GM21786 (cell line): ENCODE measurements at regions not wholly inside any gene's neighbourhood (a gene's known extent, or its start where the extent isn't known, plus 50 kb on each side); places are given as distances from the start of the nearest gene placed in this dataset.
"Not testable (repeated sequence)": the region's sequence is repeated elsewhere in the genome, so short reads cannot be mapped to it uniquely, and the experiment has no call there.

ENCODE experiments used
- ATAC-seq: cut with Tn5 transposase; IDR thresholded peaks from one replicate; pipeline ENCODE4 v1.9.1; 2021; ENCODE audit not compliant: unreplicated experiment

DNA sequence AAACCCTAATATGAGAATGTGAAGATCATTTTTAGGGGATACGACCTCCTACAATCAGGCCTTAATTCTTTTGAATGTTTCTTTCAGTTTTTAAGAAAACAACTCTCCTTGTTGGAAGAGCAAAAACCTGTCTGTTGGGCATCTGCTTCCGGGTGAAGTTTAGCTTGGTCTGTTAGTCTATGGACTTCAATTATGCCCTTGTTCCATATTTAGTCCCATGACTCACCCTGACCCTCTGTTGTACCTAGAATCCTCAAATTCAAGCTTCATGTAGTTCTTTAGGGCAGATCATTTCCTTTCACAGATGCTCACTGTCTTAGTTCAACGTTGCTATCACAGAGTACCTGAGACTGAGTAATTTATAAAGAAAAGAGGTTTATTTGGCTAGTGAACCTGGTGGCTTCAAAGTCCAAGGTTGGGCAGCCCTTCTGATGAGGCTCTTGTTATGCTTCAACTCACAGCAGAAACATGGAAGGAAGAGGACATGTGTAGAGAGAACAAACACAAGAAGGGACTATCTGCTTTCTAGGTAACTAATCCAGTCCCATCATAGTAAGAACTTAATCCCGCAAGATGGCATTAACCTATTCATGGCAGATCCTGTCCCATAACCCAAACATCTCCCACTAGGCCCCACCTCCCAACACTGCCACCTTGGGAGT, 82.5 kb upstream of the SERPINE2 start:
- no peak for ATAC-seq

DNA sequence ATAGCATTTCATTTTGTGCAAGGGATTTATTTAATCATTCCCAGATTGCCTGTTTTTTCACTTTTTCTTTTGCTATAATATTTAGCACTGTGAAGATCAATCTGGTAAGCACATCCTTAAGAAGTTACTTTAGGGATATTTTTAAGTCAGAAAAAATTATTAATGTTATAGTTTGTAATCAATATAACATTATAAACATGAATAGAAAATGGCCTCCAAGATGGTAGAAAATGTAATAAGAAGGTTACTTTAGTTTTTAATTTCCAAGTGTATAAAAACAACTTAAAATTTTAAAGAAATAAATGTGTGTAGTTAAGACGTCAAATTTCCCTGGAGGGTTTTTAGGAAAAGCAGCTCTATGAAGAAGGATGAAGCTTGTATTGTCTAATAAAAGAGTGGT, 81.9 kb upstream of the SERPINE2 start:
- no peak for ATAC-seq

DNA sequence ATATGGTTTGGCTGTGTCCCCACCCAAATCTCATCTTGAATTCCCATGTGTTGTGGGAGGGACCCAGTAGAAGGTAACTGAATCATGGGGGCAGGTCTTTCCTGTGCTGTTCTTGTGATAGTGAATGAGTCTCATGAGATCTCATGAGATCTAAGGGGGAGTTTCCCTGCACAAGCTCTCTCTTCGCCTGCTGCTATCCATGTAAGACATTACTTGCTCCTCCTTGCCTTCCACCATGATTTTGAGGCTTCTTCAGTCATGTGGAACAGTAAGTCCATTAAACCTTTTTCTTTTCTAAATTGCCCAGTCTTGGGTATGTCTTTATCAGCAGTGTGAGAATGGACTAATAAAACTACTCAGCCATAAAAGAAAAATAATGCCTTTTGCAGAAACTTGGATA, 80.8 kb upstream of the SERPINE2 start:
- not testable (repeated sequence) for ATAC-seq

DNA sequence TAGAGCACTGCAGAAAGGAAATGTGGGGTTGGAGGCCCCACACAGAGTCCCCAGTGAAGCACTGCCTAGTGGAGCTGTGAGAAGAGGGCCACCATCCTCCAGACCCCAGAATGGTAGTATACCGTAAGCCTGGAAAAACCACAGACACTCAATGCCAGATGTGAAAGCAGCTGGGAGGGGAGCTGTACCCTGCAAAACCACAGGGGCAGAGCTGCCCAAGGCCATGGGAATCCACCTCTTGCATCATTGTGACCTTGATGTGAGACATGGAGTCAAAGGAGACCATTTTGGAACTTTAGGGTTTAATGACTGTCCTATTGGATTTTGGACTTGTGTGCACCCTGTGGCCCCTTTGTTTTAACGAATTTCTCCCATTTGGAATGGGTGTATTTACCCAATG, 75.3 kb upstream of the SERPINE2 start:
- no peak for ATAC-seq

DNA sequence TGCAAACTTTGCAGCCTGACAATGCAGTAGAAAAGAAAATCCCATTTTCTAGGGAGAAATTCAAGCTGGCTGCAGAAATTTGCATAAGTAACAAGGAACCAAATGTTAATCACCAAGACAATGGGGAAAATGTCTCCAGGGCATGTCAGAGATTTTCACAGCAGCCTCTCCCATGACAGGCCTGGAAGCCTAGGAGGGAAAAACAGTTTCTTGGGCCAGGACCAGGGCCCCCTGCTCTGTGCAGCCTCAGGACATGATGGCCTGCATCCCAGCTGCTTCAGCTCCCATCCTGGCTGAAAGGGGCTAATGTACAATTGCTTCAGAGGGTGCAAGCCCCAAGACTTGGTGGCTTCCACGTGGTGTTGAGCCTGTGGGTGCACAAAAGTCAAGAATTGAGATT, 74.8 kb upstream of the SERPINE2 start:
- ATAC-seq: not testable (repeated sequence)

DNA sequence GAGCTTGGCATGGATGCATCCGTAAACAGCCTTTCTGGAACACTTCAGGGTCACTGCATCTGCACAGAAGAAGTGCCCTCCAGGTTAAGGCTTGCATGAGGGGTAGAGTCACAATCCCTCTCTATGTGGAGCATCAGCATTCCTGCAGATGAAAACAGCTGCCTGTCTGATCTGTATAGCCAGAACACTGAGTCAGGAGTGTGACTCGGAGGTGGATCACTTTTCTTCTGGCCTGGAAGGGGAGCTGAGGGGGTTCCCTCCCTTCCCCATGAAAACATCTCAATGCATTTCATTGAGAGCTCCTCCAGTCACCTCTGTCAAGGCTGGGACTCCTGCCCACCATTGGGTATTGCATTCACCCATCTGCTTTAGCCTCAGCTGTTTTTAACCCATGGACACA, 72.5 kb upstream of the SERPINE2 start:
- ATAC-seq: no peak

DNA sequence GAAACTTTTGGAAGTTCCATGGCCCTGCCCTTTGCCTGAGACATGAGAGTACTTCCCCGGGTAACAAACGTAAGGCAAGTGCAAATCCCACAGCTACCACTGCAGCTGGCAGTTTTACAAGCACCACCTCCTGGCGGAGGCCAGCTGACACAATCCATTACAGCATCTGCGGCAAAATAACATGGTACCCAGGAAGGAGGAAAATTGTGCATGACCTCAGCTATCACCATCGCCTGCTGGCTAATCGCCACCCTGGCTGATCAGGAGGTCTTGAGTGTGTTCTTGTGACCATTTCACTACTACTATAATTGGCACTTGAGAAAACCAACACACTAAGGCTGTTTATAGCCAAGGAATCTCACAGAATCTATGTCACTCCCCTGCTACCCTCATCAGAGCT, 71.7 kb upstream of the SERPINE2 start:
- no peak for ATAC-seq

DNA sequence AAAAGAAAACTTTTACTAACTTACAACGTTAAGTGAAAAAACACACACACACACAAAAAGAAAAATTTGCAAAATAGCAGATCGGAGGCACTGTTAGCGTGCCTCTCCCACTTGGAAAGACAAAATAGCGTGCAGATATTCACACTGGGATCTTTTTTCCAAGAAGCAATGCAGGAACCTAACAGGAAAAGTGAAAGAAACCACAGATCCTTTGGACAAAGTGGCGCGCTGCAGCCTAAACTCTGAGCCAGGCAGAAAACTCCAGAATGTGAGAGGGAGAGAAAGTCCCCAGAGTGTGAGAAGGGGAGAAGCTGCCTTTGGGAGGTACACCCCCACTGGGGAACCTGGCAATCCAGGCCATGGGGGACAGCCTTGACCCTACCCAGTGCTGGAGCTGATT, 70.7 kb upstream of the SERPINE2 start:
- no peak for ATAC-seq

DNA sequence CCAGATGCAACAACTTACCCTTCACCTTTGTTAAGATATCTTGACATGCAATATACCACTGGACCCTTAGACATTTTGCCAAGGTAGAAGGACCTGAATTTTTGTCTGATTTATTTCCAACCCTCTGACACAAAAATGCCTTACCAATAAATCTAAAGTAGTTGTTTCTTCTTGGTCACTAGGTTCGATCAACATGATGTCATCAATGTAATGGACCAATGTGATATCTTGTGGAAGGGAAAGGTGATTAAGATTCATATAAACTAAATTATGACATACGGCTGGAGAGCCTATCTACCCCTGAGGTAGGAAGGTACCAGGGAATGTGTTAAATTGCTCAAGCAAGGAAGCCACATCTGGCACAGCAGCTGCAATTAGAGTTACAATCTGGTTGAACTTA, 67.7 kb upstream of the SERPINE2 start:
- ATAC-seq: no peak

DNA sequence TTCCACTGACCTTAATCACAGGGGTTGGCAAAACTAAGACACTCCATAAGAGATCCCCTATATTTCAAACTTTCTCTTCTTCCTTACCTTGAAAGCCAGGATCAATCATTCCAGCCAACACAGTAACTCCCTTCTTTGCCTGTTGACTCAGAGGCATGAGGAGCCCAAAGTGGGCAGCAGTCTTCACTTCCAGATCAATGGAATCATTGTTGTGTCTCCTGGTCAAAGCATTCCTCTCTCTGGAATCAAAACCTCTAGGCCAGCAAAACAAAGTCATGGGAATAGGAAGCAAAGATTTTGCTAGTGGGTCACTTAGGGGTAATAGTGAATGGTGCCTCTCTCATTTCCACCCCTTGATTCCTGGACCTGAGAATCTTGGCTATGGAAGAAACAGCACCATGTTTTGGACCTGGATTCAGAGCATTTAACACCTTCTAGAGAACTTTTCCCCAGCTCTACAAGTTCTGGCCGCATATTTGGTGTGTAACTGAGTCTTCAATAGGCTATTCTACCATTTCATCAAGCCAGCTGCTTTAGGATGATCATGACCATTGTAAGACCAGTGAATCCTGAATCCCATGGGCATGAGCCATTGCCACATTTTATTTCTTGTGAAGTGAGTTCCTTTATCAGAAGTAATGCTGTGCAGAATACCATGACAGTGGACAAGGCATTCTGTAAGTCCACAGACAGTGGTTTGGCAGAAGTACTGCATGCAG, 65.7 kb upstream of the SERPINE2 start:
- no peak for ATAC-seq

DNA sequence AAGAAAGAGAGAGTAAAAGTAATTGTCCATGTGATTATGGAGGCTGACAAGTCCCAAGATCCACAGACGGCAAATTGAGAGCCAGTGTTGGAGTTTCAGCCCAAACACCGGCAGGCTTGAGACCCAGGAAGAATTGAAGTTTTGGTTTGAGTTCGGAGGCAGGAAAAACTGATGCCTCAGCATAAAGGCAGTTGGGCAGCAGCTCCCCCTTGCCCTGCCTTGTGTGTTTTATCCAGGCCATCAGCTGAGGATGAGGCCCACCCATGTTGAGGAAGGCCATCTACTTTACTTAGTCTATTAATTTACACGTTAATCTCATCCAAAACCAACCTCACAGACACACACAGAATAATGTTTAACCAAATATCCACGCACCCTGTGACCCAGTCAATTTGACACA, 64.6 kb upstream of the SERPINE2 start:
- ATAC-seq: no peak

DNA sequence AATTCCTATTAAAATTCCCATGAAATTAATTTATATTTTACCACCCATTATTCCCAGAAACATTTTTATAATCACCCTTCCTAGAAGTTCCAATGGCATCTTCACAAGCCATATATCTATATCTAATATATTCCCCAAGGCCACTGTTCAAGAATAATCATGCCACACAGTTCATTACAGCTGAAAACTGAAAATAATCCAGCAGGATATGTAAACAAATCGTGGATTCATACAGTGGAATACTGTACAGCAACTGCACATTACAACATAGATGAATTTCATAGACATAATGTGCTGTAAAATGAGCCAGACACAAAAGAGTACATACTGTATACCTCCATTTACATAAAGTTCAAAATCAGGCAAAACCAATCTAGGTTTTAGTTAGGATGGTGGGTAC, 63.9 kb upstream of the SERPINE2 start:
- ATAC-seq: no peak

DNA sequence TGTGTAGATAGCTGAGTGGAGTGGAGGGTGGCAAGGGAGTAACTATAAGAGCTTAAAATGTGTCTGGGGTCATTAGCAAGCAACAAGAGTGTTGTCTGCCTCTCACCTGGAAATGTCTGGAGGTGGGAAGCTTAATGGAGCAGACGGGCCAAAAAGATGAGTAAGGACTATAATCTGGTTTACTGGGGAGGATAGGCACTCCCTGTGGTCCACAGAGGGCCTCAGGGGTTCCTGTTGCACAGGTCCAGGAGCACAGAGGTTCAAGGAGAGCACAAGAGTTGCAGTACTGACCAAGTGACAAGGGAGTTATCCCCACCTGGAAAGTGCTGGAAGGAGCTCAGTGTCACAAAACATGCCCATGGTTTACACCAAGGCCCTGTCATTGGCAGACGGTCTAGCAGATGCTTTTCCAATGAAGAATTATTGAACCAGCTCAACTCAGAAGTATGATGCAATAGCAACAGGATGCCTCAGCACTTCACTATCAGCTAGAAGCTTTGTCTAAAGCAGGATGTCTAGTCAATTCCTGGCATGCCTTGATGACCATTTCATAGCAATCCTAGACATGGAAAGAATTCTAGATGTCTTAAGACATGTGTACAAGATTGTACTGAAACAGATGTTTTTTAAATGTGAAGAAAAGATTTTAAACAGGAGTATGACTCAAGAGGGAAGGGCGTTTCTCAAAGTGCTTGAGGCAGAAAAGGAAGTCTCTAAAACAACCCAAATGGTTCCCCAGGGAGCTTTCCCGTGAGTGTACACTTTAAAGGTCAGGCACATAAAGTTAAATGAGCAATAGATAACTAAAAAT, 62.9 kb upstream of the SERPINE2 start:
- ATAC-seq: no peak

DNA sequence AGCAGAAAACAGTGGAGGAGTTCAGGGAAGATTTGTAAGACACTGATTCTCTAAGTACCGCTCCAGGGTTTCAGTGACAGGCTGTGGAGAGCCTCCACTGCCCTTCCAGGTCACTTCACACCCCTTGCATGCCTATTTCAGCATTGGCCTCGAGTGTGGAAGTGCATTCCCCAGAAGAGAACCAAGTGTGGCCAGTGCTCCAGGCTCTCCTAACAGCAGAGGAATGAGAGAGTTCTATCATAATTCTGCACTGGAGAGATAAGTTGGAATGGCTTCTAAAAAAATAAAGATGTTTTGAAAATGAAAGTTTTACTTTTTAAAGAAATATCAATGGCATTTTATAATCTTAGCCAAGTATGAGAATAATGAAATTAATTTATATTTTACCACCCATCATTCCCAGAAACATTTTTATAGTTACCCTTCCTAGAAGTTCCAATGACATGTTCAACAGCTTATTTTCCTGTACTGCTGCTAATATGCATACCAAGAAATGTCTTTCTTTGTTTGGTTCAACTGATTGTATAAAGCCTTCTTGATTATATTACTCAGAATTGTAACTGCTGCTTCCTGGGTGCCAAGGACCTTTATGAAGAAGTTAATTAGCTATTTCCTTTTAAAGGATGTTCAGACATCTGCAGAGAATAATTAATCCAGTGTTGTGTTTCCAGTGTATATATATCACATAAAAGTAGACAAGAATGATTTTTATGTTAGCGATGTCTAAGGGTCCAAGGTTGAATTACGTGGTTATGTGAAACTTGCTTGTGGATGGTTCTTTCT, 61.0 kb upstream of the SERPINE2 start:
- no peak for ATAC-seq

DNA sequence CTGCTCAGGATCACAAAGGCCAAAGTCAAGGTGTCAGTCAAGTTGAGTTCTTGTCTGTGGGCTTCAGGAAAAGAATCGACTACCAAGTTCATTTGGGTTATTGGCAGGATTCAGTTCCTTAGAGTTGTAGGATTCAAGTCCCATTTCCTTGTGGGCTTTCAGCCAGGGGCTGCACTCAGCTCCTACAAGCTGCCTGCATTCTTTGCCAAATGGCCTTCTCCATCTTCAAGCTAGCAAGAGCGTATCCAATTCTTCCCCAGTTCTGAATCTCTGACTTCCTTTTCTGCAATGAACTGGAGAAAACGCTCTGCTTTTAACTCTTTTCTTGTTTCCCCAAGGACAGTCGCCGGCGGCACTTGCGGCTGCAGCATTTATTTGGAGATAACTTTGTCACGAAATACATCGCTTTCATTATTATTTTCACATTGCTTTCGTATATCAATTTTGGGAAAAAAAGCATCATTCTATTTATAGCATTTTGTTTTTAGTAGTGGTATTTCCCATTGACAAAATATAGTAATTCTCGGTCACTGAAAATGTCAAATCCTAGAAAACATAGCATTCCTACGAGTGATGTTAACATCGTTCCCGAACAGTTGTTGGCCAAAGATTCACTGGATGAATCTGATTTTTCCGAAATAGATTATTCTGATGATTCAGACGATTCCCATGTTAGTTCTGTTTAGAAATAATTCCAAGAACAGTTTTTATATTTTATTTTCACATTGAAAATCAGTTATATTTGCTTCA, 59.6 kb upstream of the SERPINE2 start:
- no peak for ATAC-seq

DNA sequence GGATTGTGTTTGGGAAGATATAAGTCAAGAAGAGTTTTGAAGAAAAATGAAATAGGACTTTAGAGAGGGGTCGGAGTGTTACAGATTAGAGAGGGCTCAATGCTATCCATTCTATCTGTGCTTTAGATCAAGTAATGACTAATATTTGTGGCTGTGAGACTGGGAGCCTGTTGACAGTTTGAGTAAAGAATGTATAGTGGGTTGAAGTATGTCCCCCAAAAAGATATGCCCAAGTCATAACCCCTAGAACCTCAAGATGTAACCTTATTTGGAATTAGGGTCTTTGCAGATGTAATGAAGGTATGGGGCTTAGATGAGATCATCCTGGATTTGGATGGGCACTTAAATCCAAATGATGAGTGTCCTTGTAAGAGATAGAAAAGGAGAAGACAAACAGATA, 55.3 kb upstream of the SERPINE2 start:
- ATAC-seq: no peak

DNA sequence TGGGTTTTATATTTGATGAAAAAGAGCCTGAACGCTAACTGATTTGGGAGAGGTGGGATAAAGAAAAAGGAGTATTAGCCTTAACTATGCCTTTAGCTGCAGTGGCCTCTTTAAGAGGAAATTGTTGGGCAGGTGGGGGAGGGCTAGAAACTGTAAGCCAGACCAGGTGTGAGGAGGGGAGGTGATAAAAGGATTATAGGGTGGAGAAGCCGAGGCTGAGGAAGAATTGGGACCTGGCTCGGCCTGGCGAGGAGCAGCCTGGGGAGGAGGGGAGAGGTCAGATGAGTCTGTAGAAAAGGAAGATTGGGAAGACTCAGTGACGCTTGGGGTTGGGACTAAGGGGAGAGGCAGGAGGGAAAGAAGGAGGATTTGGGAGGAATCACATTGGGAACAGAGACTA, 52.6 kb upstream of the SERPINE2 start:
- ATAC-seq: not testable (repeated sequence)

DNA sequence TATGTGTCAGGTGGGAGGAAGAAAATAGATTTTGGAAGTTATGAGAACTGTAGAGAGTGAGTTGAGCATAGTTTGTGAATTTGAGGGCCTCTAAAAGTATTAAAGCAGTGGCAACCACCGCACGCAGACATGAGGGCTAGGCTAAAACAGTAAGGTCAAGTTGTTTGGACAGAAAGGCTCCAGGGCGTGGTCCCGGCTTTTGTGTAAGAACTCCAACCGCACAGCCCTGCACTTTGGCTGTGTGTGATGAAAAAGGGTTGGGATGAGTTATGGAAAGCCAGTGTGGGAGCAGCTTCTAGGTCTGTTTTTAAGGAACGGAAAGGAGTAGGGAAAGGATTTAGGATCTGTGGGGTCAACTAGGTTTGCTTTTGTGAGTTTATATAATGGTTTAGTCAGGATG, 50.5 kb upstream of the SERPINE2 start:
- ATAC-seq: not testable (repeated sequence)
